ENCODE measurements at regions not wholly inside any gene's neighbourhood (a gene's known extent, or its start where the extent isn't known, plus 50 kb on each side); places are given as distances from the start of the nearest gene placed in this dataset.
"Not testable (repeated sequence)": the region's sequence is repeated elsewhere in the genome, so short reads cannot be mapped to it uniquely, and the experiment has no call there.

DNA sequence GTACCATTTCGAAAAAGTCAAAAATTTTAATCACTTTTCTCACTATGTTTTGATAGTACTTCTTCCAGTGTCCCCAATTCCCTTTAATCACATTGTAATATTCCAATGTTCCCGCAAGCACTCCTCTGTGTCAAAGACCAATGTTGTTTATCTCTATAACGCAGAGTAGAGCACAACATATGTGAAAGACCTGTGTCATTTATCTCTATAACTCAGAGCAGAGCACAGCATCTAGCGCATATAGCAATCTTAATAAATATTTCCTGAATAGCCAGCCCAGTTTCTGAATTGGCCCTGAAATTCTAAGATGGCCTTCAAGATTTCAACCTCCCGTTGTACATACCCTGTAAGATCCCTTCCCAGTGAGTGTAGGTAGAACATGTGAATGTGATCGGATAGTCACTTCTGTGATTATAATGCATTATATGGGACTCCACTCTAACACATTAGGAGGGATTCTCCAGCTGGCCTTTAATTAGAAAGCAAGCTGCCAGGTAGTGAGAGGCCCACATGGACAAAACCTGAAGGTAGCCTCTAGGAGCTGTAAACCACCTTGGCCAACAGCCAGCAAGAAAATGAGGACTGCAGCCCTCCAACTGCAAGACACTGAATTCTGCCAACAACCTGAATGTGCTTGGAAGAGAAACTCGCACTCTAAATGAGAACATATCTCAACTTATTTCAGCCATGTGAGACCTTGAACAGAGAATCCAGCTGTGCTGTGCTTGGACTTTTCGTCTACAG lies 238.8 kb upstream of the SYT10 start:
- DNase-seq (ENCODE audit: low read depth in 2 of 2), result no peak

DNA sequence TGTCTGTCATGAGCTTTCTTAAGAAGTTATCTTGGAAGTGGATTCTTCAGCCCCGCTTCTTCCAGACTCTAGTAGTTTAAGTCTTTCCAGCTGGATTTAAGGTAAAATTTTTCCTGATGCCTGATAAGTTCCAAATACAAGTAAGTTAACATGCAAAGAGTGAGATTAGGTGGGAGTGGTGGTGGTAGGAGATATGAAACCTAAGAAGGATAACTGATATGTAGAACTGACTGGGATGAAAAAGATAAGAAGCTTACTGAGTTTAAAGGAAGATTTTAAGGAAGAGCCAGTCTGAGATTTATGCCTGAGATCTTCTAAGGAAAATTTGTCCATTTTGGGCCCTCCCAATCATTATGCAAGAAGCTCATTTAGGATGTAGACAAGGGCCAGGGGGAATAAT lies 250.9 kb upstream of the SYT10 start:
- no peak for DNase-seq (ENCODE audit: low read depth in 2 of 2)

DNA sequence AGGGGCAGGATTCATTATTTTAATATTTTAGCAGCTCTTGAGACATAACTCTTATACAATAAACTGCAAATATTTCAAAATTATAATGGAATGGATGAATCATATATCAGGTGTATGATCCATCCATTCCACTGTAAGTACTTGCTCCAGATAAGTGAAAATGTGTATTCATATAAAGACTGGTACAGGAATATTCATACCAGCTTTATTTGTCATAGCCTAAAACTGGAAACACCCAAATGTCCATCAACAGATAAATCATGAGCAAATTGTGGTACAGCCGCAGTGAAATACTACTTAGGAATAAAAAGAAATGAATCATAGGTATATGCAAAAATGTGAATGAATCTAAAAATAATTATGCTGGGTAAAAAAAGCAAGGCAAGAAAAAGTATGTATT lies 263.6 kb upstream of the SYT10 start:
- no peak for DNase-seq (ENCODE audit: low read depth in 2 of 2)

DNA sequence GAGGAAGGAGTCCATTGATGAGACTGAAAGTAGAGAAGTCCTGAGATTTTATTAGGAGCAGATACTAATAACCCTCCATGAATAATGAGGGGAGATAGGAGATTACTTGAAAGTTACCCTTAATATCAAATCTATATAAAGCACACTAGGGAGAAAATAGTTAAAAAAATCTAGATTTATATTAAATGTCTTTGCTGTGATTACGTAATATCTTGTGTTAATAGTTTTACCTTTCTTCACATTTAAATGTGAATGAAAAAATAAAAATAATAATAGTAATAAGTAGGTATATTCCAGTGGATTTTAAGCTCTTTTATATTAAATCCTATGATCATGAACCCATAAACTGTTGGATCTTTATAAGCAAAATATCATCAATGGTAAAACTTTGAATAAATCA lies 267.3 kb upstream of the SYT10 start:
- no peak for DNase-seq (ENCODE audit: low read depth in 2 of 2)

DNA sequence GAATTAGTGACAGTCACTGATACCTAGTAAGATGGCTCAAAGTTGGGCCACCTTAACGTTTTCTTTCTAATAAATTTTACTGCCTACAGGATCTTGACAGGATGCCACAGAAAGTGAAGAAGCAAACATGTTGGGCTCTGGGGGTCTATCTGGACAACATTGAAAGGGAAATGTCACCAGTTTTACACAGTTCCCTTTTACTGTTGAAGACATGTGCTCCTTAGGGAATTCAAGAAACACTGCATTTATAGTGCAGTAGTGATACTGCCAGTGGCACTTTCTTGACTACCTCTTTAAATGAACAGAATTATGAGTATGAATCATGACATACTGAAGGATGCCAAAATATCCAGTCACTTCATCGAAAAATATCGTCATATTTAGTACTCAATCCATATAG lies 269.3 kb upstream of the SYT10 start:
- no peak for DNase-seq (ENCODE audit: low read depth in 2 of 2)

DNA sequence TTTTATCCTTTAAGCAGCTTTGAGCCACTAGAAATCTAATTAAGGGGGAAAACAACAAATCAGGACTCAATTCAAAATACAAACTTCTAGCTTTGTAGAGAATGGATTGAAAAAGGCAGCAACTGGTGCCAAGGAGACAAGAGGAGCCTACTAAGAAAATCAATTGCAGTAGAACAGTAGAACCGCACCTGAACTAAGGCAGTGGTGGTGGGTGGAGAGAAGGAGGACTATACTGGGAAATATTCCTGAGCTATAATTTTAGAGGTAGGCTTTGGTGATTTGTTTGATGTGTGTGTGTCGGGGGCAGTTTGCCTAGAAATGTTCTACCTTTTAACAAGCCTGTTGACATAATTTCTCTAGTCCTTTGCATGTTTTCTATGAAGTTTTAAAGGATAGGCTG lies 270.9 kb upstream of the SYT10 start:
- no peak for DNase-seq (ENCODE audit: low read depth in 2 of 2)

DNA sequence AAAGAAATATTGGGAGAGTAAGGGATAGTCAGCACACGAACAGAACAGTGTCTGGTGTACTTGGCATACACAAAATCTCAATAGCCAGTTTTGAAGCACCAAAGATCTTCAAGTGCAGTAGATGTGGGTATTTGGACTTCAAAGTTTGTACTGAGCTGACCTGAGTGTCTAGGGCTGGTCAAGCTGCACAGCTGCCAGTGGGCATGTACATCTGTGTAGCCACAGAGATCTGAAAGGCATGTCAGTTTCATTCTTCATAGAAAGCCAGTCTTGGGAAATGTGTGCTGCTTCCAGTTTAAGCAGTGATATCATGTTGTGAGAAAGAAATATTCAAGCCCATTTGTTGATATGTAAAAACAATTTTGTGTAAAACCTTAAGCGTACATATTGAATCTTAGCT lies 279.0 kb upstream of the SYT10 start:
- DNase-seq (ENCODE audit: low read depth in 2 of 2), result no peak

DNA sequence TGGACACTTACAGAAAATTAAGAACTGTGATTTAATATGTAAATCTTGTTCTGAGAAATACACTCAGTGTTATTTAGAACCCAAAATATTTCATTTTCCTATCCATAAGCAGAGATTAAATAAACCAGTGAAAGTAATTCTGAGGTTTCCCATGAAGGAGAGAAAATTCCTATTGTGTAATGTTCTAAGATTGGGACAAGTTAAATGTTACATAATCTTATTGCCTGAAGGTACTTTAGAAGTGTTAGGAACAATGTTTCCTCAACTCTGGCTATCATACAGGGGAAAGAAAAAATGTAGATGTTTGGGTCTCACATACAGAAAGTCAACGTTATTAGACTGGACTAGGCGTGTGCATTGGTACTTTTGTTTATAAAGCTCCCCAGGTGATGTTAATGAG lies 281.9 kb upstream of the SYT10 start:
- DNase-seq (ENCODE audit: low read depth in 2 of 2), result no peak

DNA sequence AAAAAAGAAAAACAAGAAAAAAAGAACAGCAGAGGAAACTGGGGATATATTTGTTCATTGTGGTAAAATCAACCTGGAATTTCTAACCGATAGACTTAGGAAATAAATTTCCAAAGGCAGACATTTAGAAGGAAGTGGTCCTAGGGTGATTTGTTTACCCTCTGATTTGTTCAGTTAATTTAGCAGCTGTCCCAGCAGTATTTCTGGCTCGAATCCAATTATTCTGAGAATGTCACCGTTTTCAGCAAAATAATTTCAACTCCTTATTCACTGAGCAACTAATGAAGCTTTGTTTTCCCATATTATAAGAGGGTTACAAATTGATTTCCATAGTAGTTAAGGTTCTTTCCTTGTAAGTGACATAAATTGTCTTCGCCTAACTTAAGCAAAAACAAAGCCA lies 285.2 kb upstream of the SYT10 start:
- DNase-seq (ENCODE audit: low read depth in 2 of 2), result no peak

DNA sequence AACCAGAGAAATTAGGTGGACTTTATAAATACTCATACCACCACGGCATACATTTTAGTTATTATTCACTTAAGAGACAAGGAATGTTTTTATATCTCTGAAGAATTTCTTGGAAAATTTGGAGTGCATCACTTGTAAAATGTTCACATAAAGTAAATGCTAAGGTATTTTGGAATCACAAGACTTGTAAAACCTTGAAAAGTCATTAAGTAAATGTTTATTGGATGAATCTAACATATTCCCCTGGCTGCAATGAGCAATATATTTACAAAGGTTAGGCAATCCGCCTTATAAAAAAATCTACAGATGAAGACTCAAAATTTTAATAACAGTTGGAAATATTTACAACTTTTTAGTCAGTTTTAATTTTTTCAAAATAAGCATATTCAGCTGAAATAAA lies 287.4 kb upstream of the ALG10 start:
- no peak for DNase-seq (ENCODE audit: low read depth in 2 of 2)

DNA sequence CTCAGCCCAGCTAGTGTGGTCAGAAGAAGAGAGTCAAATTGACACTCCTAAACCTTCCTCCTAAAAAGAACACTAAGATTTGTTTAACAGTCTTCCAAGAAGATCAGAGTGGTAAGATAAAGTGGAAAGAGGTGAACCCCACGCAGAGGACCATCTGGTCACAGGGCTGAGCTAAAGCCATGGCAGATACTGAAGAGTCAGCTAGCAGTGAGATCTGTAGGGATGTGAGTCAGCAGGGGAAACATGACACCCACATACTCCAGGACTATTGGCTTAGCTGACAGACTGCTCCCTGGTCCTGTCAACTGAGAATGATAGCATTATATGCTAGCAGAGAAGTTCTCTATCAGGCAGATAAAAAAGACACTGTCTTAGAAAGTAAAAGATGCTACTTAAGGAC lies 269.4 kb upstream of the ALG10 start:
- DNase-seq (ENCODE audit: low read depth in 2 of 2), result no peak

DNA sequence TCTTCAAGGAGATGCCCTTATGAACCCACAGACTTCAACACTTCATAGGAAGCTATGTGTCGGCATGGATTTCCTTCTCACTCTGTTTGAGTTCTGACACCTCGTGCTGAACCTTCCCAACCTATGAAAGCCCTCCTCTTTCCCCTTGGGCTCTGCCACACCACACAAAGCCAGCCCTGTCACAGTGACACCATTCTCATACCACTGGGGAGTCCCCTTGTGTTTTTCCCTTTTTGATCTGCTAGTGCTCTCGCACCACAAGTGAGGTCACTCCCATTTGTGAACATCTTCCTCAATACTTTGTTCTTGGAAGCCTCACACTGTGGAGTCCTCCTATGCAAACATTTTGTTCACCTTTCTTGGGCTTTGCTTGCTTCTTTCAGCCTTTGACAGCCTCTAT lies 264.6 kb upstream of the ALG10 start:
- DNase-seq (ENCODE audit: low read depth in 2 of 2), result no peak

DNA sequence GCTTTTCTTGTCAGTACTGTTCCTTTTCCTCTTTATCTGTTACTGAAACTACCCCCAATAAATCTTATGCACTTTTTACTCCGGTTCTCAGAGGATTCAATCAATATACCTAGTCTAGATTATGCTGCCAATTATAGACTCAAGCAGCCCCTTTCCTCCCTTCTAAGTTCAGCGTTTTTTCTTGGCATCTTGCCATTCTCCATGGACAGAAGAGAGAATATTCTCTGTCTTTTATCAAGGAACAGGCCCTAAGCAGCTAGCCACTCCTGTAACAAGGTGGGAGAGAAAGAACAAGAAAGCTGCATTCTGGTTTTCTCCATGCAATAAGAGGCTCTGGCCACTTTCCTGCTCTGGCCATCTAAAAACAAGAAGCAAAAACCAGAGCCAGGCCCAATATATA lies 263.0 kb upstream of the ALG10 start:
- DNase-seq (ENCODE audit: low read depth in 2 of 2), result no peak

DNA sequence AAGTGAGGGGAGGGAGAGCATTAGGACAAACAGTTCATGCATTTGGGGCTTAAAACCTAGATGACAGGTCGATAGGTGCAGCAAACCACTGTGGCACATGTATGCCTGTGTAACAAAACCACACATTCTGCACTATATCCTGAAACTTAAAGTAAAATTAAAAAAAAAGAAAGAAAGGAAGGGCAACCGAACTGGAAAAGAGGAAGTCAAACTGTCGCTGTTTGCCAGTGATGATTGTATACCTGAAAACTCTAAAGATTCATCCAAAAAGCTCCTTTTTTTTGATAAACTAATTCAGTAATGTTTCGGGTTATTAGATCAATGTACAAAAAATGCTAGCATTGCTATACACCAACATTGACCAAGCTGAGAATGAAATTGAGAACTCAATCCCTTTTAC lies 259.0 kb upstream of the ALG10 start:
- DNase-seq (ENCODE audit: low read depth in 2 of 2), result no peak

DNA sequence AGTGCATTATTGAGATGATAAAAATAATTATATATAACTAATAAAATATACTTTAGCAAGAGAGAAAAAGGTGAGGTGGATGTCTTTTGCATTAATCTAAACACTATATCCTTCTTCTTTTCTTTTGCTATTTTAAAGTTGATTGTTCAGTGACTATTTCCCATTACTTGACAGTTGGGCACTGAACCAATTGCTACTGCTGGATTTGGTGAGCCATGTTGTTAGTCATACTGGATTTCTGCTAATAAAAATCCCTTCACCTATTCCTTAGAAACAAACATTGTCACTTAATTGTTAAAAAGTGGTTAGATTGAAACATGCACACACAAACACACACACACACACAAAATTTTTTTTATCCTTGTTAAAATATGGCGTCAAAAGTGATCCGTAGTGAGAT lies 251.6 kb upstream of the ALG10 start:
- no peak for DNase-seq (ENCODE audit: low read depth in 2 of 2)

DNA sequence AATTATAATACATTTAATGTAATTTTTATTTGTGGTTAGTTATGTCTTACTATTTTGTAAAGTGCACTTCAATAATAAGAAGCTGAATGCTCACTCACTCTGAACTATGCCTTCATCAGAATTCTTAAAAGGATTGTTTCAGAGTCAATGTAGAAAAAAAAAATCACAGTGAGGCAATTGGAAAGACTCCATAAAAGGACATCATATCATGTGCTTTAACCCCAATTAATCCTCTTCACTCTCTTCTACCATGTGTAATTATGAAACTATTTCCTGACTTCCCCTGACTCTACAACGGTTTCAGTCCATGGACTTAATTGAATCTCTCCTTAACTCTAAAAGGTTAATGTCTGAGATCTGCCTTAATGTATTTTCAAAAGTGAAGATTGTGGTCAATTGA lies 250.4 kb upstream of the ALG10 start:
- DNase-seq (ENCODE audit: low read depth in 2 of 2), result no peak

DNA sequence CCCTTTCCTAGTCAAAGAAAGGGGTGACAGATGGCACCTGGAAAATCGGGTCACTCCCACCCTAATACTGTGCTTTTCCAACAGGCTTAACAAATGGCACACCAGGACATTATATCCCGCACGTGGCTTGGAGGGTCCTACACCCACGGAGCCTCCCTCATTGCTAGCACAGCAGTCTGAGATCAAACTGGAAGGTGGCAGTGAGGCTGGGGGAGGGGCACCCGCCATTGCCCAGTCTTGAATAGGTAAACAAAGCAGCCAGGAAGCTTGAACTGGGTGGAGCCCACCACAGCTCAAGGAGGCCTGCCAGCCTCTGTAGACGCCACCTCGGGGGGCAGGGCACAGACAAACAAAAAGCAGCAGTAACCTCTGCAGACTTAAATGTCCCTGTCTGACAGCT lies 249.2 kb upstream of the ALG10 start:
- DNase-seq (ENCODE audit: low read depth in 2 of 2), result not testable (repeated sequence)

DNA sequence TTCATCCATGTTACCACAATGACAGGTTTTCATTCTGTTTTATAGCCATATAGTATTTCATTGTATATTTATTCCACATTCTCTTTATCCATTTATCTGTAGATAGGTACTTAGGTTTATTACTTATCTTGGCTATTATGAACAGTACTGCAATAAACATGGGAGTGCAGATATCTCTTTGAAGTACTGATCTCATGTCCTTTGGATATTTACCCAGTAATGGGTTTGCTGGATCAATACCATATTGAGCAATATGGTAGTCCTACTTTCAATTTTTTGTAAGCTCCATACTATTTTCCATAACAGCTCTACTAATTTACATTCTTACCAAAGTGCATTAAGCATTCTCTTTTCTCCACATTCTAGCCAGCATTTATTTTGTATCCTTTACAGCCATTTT lies 235.8 kb upstream of the ALG10 start:
- no peak for DNase-seq (ENCODE audit: low read depth in 2 of 2)

DNA sequence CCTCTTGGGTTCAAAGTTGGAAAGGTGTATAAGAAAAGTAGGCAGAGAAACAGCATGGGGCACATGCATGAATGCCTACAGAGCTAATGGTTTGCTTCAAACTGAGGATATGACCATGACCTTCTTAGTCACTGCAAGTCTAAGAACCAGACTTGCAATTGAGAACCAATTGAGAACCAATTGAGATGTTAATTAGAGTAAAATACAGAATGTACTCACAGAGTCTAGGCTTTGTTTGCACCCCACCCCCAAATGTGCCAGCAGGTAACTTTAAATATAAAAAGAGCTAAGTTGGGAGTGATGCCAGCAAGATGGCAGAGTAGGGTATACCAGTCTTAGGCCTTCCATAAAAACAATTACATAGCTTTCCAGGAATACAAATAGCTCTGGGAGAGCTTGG lies 227.3 kb upstream of the ALG10 start:
- DNase-seq (ENCODE audit: low read depth in 2 of 2), result no peak

DNA sequence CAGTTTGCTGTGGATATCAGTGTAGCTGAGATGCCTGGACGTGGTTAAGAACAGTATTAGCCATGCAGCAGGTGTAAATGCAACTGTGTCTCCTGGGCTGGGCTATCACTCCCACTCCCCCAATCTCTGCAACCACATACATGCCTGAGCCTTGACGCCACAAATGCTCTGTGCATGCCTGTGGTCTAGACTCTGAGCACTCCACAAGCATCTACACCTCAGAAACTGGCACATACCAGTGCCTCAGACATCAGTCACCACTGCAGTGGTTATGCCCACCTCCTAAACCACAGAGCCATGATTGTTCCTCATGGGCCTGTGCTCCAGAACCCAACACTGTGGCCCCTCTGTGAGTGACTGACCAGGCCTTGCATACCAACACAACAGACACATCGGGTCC lies 226.8 kb upstream of the ALG10 start:
- DNase-seq (ENCODE audit: low read depth in 2 of 2), result no peak

DNA sequence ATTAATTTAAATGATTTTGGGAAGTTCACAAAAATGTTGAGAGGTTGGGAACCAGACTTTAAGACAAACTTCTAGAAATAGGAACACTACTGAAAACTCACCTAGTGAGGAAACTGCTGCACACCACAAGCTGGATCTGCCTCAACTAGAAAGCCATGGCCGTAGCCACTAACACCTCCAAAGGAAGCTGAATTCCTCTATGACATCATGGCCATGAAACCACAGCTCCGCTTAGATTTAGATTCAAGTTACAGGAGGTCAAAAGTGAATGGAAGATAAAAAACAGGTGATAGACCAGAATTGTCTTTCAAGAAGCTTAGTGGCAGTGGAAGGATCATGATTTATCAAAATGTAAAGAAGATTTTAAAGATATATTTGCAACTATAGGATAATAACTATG lies 208.8 kb upstream of the ALG10 start:
- DNase-seq (ENCODE audit: low read depth in 2 of 2), result no peak

DNA sequence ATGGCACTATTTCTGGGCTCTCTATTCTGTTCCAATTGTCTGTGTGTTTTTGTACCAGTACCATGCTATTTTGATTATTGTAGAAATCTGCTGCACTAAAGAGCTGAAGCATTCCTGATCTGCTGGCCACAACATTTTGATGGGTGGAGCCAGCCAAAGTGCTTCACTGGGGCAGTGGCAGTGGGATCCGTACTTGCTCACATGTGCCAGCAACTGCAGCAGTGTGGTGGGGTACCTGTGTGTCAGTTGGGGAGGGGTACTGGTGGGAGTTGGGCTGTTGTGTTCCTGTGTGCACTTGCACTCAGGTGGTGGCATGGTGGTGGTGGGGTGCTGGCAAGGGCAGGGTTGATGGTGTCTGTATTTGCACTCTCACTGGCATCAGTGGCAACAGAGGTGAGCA lies 204.6 kb upstream of the ALG10 start:
- DNase-seq (ENCODE audit: low read depth in 2 of 2), result no peak

DNA sequence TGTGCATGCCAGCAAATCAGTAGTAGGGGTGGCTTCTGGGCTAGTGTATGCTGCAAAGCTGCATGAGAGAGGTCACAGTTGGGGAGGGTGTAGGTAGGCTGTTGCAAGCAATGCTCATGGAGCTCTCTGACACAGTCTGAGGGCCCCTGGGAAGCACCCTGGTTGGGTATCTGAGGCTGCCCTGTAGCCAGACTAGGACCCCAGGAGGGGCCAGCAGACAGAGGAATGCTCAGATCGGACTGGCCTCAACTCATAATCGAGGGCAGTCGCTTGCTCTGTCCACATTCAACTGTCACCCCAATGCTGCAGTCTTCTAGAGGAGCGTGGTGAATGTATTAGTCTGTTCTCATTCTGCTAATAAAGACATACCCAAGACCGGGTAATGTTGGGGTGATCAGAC lies 204.0 kb upstream of the ALG10 start:
- DNase-seq (ENCODE audit: low read depth in 2 of 2), result no peak

DNA sequence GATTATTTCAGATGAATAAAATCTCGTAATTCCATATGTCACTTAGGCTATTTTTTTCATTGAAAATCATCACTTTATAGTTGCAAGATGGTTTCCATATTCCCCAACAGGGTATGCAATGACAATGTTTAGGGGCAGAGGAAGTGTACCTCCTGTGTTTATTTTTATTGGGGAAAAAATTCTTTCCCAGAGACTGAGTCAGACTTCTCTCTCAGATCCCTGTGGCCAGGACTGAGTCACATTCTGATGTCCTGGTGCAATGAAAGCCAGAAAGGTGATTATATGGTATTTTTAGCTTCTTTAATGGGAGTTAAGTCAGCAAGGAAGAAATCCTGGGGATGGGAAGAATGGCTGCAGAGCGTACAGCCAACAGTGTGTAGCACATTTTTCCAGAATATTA lies 196.9 kb upstream of the ALG10 start:
- no peak for DNase-seq (ENCODE audit: low read depth in 2 of 2)
